ENCODE measurements at regions not wholly inside any gene's neighbourhood (a gene's known extent, or its start where the extent isn't known, plus 50 kb on each side); places are given as distances from the start of the nearest gene placed in this dataset.

DNA sequence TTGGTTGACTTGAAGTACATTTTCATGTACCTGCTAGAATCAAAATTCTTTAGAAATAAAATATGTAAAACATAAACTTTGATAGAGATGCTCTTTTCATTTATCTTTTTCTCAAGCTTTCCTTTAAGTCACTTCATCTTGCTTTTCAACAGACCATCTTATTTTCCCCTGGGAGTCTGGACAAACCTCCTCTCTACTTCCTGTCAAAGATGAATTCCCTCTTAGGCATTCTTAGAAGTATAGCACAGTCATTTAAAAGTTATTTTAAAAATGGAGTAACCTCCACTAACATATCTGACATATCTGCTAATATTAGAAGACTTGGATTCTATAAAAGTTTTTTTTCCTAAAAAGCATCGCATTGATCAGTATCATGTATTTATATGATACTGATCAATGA, 84.8 kb upstream of the PAX6 start:
- no peak for DNase-seq

DNA sequence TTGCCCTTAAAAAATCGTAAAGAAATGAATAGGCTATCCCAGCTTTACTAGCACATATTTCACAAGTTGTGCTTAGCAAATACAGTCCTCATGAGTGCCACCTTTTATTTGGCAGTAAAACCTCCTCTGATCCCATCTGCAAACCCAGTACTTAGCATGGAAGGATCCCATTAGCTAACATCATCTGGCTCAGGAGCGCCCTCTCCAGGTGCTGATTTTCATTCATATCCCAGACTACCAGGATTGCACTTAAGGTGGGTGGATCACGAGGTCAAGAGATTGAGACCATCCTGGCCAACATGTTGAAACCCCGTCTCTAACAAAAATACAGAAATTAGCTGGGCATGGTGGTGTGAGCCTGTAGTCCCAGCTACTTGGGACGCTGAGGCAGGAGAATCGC, 76.1 kb upstream of the PAX6 start:
- DNase-seq = no peak

DNA sequence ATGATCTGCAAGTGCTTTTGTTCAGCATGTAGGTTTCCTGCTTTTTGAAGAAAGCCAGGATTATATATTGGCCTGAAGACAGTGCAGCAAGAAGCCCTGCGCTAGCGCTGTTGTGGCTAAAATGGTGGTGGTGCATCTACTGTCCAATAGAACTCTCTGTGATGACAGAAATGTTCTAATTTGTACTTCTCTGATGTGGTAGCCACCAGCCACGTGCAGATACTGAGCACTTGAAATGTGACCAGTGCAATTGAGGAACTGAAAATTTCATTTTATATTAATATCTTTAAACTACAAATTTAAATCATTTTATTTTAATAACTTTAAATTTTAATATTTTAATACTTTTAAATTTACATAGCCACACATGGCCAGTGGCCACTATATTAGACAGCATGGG, 73.0 kb upstream of the PAX6 start:
- no peak for DNase-seq

DNA sequence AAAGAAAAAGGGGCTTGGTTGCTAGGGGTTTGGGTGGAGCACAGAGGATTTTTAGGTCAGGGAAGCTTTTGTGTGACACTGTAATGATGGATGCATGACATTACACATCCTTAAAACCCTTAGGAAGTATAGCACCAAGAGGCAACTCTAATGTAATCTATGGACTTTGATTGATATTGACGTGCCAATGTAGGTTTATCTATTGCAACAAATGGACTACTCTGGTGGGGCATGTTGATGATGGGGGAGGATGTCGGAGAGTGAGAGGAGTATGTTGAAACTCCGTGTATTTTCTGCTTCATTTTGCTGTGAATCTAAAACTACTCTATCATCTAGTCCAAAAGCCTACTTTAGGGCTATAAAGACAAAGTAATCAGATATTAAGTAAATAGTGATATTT, 72.3 kb upstream of the PAX6 start:
- no peak for DNase-seq

DNA sequence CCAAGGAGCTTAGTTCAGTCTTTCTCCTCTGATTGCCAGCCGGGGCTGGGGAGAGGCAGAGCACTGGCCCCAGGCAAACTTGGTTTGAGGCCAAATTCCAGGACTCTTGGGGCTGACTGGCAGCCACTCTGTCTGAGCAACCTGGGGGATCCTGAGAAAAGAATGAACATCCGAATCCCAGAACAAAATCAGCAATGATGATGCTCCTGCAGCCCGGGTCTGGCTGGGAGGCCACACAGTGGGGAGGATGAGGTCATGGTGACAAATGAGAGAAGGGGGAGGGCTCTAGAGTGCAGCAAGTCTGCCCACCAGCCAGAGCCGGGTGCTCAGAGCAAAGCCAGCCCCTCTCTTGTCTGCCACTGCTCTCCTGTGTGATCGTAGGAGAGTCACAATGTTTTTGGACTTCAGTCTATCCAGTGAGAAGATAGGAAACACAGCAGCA, 71.8 kb upstream of the PAX6 start:
- DNase-seq = peak; percentile 84

DNA sequence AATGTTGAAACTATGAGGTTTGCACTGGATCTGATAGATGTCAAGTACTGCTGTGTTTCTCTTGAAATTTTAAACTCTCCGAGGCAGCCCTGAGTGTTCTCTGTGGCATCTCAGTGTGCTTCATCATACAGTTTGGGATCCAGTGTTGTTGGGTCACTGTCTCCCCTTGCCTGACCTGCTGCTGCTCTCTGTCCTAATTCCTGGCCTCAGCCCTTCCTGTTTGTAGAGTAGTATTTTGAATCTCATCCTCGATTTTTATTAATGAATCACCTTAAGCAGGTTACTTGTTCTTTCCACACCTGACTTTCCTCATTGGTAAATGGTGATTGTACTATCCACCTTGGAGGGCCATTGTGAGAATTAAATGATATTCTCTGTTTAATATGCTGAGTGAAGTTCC, 70.7 kb upstream of the PAX6 start:
- no peak for DNase-seq

DNA sequence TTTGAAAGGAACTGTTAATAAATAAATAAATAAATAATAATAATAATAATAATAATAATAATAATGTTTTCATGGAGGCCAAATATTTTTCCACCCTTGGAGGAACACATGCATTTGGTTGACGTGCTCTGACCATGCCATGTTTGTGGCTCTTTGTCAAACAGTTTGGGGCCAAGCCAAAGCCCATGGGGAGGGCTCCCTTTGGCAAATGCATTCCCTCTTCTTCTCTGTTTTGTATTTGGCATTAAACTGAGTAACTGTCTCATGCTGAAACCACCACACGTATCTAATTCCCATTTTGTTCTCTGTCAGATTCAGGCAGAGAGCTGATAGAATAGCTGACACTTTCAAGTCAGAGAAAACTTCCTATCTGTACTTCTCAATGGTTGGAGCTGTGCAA, 68.6 kb upstream of the PAX6 start:
- no peak for DNase-seq

DNA sequence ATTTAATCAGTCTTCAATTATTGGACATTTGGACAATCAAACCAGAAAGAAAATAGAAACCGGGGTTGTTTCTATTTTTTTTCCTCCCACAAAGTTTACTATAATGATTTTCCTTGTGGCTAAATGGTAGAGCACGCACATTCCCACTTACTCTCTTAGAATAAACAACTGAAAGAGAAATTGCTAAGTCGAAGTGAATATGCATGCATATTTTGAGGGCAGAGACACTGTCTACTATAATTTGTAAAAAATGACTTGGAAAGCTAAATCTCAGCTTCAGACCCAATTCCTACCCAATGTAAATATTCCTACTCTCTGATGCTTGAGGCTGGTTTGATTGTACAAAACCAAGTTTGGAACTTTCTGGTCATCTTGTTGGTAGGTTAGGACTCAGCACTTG, 66.7 kb upstream of the PAX6 start:
- DNase-seq = no peak

DNA sequence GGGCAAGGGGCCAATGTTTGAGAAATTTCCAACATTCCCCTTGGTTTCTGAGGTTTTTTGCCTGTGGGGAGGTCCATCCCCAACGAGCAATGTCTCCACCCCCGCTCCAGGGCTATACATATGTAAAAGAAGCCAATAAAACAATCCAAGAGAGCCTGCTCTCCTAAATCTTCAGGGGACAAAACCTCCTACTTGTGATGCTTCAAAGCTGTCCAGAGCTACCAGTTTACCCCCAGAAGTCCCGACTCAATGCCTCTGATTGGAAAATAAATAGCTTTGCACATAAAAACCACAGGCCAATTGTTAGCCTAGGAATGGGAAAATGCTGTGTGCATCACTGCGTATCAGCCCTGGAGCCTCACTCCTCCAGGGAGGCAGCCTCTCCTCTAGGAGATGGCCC, 66.0 kb upstream of the PAX6 start:
- DNase-seq = no peak

DNA sequence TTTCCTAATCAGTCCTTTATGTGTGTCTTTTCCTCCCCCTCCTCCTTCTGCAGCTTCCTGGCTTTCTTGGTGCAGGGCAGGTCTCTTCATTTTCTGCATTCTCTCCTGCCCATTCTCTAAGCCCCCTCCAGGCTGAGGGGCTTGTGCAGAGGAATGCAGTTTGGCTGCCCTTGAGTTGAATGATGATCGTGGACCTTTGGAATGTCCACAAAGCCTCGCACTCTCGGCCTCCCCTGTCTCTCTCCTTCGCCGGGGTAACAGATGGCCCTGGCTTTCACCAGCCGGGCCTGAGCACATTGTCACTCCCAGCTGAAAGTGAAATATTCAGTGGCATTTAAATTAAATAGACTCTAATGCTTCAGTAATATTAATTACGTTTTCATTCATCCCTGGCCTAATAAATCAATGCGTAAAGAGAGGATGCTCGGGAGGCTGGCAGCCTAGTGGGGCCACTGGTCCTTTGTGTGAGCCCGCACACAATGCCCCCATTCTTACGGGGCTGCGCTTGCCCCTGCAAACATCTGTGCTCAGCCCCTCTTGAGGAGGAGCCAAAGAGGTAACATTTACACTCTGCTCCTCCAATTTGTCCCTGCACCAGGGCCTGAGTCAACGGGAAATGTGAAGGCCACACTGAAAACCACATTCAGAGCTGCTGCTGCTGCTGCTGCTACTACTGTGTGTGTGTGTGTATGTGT, 64.9 kb upstream of the PAX6 start:
- DNase-seq = peak; percentile 75

DNA sequence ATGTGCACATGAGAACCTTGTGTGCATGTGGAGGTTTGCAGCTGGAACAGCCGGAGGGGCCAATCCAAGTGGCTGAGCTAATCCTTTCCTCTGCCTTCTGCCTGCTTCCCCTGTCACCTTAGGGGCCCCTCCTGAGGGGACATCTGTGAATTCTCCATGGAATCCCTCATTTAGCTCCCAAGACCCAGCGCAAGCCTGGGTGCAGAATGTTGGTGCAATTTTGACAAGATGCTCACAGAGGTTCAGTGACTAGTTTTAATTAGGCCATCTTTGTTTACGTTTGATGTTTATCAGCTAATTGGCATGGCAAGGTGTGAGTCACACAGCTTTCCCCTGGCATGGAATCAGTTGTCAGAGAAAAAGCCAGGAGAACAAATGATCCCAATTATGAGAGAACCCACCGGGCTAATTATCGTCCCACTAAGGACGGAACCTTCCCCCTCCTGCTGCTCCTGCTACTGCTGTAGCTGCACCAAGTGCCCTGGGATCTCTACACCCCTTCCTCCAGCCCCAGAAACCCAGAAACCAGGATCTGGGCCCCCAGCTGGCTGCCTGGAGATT, 63.6 kb upstream of the PAX6 start:
- peak; percentile 60 for DNase-seq

DNA sequence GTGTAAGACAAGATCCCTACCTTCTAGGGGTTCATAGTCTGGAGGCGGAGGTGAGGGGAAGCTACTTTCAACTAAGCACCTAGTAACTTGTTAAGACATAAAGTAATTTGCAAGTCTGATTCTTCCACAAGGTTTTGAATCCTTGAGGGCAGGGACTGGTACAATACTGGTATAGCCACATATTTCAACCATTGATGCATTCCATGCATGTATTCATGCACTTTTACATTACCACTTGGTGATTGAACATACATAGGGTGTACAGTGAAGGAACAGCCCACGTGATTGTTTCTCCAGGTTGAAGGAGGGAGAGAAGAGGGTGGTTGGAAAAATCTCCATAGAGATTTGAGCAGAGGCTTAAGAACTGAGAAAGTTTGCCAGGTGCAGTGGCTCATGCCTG, 62.0 kb upstream of the PAX6 start:
- peak; percentile 16 for DNase-seq

DNA sequence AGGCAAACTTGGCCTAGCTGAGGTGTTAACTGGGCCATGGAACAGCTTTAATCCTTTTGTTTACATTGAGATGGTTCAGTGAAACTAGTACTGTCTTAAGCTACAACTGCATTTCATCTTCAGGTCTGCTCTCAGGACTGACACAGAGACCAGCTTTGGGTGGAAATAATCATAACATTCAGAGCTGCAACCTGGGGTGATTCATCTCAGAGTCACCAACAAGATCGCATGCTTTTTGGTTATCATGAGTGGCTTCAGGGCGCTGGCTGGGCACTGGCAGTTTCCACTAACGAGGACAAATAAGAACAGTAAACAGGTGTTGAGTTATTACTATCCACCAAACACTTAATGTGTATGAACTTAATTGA, 60.9 kb upstream of the PAX6 start:
- DNase-seq = no peak

DNA sequence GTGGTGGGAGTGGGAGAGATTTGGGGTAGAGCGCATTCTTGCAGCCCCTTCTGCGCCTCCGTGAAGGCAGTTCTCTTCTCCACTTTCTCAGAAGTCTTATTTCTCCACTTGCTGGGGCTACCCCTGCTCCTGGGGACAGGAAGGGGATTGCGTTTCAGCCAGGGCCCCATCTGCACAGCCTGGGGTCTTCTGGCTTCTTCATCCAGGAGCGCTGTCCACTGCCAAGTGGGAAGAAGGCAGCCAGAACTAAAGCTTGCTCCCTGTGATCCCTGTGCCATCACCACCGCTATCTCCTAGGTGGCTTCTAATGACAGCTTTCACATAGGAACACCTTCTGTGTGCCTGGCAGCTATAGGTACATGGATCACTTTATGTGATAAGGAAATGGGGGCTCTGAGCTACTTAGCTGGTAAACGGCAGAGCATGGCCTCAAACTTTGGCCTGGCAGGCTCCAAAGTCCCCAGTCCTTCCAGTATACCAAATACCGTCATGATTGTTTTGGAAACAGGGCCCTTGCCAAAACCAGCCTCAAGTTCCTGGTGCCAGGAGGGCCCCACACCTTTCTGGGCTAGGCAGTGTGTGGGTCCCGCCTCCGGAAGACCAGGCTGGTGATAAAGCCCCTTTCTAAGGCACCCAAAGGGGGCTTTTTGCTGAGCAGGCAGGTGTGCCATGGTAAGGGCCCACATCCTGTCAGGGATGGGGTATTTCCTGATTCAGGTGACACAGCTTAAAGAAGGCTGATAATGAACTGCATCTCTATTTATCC, 60.4 kb upstream of the PAX6 start:
- no peak for DNase-seq

DNA sequence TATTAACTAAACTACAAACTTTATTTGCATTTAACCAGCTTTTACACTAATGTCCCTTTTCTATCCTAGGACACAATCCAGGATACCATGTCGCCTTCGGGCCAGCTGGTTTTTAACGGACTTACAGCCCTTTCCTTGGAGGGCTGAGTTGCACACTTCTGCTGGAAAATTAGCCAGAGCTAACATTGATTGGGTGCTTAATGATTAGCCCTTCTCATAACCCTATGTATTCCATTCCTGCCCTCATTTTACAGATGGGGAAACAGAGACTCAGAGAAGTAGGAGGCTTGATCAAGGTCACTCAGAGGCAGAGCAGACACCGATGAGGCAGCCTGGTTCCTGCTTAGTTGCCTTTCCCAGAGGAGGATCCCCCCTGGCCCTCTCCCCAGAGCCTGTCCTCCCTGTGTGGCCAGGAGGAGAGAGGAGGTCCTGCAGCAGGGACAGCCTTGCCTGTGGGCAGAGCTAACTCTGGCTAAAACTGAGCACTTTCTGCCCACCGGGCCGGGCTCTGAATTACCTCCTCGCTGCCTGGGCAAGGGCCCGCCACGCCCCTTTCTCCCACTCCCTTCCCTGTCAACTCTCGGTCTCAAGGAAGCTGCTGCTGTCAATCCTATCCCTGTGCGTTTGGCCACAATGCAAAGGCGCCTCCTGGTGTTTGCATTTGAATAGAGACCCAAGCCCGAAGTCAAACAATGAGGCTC, 59.6 kb upstream of the PAX6 start:
- DNase-seq = peak; percentile 95

DNA sequence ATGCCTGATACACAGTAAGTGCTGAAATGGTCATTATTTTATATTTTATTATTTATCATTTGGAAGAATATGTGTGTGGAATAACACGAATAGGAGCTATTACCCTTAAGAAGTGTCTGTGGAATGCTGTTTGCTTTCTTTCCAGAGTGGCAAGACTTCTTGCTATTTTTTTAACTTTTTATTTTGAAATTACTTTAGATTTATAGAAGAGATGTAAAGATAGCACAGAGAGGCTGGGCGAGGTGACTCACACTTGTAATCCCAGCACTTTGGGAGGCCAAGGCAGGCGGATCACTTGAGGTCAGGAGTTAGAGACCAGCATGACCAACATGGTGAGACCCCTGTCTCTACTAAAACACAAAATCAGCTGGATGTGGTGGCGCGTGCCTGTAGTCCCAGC, 58.9 kb upstream of the PAX6 start:
- no peak for DNase-seq

DNA sequence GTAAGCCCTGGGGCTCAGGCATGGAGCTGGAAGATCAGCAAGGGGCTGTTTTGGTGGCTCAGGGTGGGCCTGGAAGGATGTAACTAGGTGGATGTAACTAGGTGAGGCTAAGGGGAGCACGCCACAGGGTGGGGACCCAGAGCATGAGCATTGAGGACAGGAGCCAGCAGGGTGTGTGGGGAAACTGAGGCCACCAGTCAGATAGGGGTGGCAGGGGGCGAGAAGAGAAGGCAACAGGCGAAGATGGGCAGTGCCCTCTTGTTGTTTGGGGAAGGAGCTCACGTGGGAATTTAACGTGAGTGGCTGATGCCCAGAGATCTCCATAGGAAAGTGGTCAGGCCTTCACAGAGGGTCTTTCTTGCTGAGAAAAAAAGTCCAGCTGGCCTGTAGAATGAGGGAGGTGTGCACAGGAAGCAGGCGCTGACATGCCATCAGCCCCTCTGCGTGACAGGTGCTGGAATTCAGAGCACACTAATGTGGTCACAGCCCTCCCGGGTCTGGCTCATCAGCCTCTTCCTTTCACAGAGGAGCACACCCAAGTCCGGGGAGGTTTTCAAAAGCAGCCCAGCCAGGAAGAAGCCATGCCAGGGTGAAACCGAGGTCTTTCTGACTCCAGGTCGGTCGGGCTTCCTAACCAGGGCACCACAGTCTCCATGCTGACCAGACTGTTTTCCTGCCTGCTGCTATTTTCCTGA, 54.6 kb upstream of the PAX6 start:
- no peak for DNase-seq

DNA sequence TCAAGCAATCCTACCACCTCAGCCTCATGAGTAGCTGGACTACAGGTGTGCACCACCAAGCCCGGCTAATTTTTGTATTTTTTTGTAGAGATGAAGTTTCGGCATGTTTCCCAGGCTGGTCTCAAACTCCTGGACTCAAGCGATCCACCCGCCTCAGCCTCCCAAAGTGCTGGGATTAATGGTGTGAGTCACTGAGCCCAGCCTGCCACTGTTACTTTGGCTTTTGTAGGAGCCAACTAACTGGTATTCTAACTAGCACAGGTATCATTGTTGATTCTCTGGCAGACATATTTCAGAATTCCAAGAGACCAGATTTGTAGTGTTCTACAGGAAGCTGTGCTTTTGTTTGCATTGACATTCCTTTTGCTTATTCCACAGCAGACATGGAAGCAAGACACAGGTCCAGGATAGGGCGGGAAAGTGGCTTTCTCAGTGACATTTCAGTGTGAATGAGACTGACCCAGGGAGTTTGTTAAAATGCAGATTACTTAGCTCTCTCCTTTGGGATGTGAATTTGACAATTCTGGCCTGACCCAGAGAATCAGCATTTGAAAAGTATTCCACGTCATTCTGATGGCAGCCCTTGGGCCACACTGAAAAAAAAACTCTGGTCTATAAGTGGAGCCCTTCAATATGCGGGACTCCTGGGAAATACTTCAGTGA, 52.2 kb upstream of the PAX6 start:
- no peak for DNase-seq

DNA sequence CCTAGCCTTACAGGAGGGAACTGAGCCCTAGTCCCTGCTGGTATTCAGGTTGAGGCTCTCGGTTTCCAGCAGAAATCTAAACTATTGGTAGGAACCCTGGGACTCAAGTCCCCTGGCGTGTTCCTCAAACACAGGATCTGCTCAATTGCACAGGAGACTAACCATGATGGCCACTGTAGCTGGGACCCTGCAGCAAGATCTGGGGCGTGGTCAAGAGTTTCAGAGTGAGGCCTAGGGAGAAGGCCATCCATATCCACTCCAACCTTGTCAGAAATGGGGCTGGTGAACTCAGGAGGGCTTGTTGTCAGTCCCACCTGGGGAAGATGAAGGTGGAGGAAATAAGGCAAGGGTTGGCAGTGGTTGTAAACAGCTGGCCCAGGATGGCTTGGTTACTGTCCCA, 49.9 kb upstream of the PAX6 start:
- DNase-seq = no peak
